Tibial nerve (tissue), 3 donors: ENCODE measurements at regions not wholly inside any gene's neighbourhood (a gene's known extent, or its start where the extent isn't known, plus 50 kb on each side); places are given as distances from the start of the nearest gene placed in this dataset.

Source experiments
- CTCF ChIP-seq, 5 experiments: fragments of 200-600 bp in 3 of 5; fragments of 450-650 bp in 2 of 5; sonication (generic) in 3 of 5; IDR thresholded peaks; one replicate each; pipeline ENCODE4 v1.5.1; 2016 to 2019; ENCODE audit warnings: antibody characterized with exemption in 5 of 5, mild to moderate bottlenecking in 3 of 5, moderate library complexity in 2 of 5
- POLR2A ChIP-seq, 2 donors: fragments of 450-650 bp; IDR thresholded peaks; one replicate each; pipeline ENCODE4 v1.6.1; 2017; ENCODE audit warnings: antibody characterized with exemption in 2 of 2, mild to moderate bottlenecking in 2 of 2, moderate library complexity in 2 of 2

GRCh38 chr14:26199096-26199495, 398.7 kb downstream of the NOVA1 start:
- no peak for TF ChIP-seq CTCF (IDR thresholded peaks at IDR 0.05)
- no peak for TF ChIP-seq POLR2A (IDR thresholded peaks at IDR 0.05)
